T-helper 17 cell (primary cell): ENCODE measurements at regions not wholly inside any gene's neighbourhood (a gene's known extent, or its start where the extent isn't known, plus 50 kb on each side); places are given as distances from the start of the nearest gene placed in this dataset.
A peak's percentile ranks its signal among the peaks of the same experiment; 100 is the strongest.
"Not testable (repeated sequence)": the region's sequence is repeated elsewhere in the genome, so short reads cannot be mapped to it uniquely, and the experiment has no call there.

Experiments used
- ATAC-seq: fragments of 150-1000 bp; cut with Tn5 transposase; 2 replicates; pipeline ENCODE4 v1.10.0; 2021; ENCODE audit warnings: mild to moderate bottlenecking, moderate library complexity
- DNase-seq, 3 donors: peaks; one replicate each; pipeline versions ENCODE4 v3.0.0 to v3.0.0-alpha.2; 2020 to 2021
- H3K9me3 ChIP-seq: one replicate; pipeline ENCODE4 v1.7.0; 2013; ENCODE audit warnings: low read length, mild to moderate bottlenecking; ENCODE audit not compliant: control insufficient read depth, poor library complexity, severe bottlenecking
- H3K27ac Mint-ChIP-seq: one replicate; pipeline ENCODE4 v1.8.0; 2022; ENCODE audit warnings: mild to moderate bottlenecking, moderate library complexity, mixed read lengths
- H3K27me3 Mint-ChIP-seq: one replicate; pipeline ENCODE4 v1.8.0; 2022; ENCODE audit warnings: mixed read lengths
- H3K36me3 Mint-ChIP-seq: one replicate; pipeline ENCODE4 v1.8.0; 2022; ENCODE audit warnings: low read depth, mixed read lengths
- H3K4me1 Mint-ChIP-seq: one replicate; pipeline ENCODE4 v1.8.0; 2022; ENCODE audit warnings: mild to moderate bottlenecking, mixed read lengths
- H3K4me3 Mint-ChIP-seq: one replicate; pipeline ENCODE4 v1.8.0; 2022; ENCODE audit warnings: mild to moderate bottlenecking, moderate library complexity, mixed read lengths

DNA sequence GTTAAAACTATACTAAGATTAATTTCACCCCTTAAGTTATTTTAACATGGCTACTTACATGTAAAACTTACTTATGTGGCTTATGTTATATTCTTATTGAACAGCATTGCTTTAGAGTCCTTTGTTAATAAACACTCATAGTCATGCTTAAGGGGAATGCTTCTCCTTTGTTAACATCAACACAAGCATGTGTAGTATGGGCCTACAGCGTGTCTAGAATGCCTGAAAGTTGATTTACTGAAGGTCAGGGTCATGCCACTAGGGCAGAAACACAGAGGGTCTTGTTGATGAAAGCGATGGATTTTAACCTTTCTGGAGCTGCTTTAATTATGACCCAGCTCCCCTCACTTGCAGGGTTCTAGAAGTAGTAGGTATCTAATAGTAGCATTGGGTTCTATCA, 159.8 kb upstream of the DLX2 start:
- H3K27ac Mint-ChIP-seq = no peak overlapping the region

DNA sequence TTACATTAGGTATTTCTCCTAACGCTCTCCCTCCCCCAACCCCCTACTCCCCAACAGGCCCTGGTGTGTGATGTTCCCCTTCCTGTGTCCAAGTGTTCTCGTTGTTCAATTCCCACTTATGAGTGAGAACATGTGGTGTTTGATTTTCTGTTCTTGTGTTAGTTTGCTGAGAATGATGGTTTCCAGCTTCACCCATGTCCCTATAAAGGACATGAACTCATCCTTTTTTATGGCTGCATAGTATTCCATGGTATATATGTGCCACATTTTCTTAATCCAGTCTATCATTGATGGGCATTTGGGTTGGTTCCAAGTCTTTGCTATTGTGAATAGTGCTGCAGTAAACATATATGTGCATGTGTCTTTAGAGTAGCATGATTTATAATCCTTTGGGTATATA, 162.1 kb upstream of the DLX2 start:
- not testable (repeated sequence) for DNase-seq, H3K9me3 ChIP-seq, H3K4me1 Mint-ChIP-seq, H3K36me3 Mint-ChIP-seq, ATAC-seq, H3K27ac Mint-ChIP-seq, H3K4me3 Mint-ChIP-seq, H3K27me3 Mint-ChIP-seq

More for the DNA sequence above, 159.8 kb upstream of the DLX2 start:
- no peak for DNase-seq
- H3K36me3 Mint-ChIP-seq = peaks cover 2% of the 10 kb centered on the region
- no peak overlapping the region for H3K4me3 Mint-ChIP-seq
- no peaks in the 10 kb centered on the region for H3K9me3 ChIP-seq
- no peaks in the 10 kb centered on the region for H3K4me1 Mint-ChIP-seq
- ATAC-seq = no peak
- H3K27me3 Mint-ChIP-seq = no peaks in the 10 kb centered on the region

DNA sequence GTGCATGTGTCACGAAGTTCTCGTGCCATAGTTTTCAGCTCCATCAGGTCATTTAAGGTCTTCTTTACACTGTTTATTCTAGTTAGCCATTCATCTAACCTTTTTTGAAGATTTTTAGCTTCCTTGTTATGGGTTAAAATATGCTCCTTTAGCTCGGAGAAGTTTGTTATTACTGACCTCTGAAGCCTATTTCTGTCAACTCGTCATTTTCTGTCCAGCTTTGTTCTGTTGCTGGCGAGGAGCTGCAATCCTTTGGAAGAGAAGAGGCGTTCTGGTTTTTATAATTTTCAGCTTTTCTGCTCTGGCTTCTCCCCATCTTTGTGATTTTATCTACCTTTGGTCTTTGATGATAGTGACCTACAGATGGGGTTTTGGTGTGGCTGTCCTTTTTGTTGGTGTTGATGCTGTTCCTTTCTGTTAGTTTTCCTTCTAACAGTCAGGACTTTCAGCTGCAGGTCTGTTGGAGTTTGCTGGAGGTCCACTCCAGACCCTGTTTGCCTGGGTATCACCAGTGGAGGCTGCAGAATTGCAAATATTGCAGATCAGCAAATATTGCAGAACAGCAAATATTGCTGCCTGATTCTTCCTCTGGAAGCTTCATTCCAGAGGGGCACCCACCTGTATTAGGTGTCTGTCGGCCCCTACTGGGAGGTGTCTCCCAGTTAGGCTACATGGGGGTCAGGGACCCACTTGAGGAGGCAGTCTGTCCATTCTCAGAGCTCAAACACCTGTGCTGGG, 157.7 kb upstream of the ITGA6 start:
- not testable (repeated sequence) for H3K4me3 Mint-ChIP-seq, H3K27ac Mint-ChIP-seq, H3K36me3 Mint-ChIP-seq, DNase-seq, H3K27me3 Mint-ChIP-seq, ATAC-seq, H3K4me1 Mint-ChIP-seq, H3K9me3 ChIP-seq

DNA sequence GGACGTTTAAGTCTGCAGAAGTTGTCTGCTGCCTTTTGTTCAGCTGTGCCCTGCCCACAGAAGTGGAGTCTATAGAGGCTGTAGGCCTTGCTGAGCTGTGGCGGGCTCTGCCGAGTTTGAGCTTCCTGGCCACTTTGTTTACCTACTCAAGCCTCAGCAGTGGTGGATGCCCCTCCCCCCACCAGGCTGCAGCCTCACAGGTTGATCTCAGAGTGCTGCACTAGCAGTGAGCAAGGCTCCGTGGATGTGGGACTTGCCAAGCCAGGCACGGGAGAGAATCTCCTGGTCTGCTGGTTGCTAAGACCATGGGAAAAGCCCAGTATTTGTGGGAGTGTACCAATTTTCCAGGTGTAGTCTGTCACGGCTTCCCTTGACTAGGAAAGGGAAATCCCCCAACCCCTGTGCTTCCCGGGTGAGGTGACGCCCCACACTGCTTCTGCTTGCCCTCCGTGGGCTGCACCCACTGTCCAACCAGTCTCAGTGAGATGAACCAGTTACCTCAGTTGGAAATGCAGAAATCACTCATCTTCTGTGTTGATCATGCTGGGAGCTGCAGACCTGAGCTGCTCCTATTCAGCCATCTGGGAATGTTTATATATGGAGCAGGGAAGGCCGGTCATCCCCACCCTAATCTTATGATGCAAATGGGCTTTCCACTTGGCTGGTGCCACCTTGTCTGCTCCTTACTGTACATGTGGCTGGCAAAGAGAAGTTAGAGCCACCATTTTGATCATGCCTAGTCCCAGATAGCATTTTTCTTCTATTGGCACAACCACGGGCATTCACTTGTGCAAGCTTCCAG, 156.9 kb upstream of the ITGA6 start:
- H3K9me3 ChIP-seq = no peaks in the 10 kb centered on the region
- peaks cover 8% of the 10 kb centered on the region for H3K27me3 Mint-ChIP-seq
- ATAC-seq = no peak
- H3K36me3 Mint-ChIP-seq = no peaks in the 10 kb centered on the region
- no peak overlapping the region for H3K4me3 Mint-ChIP-seq
- H3K27ac Mint-ChIP-seq = no peak overlapping the region
- H3K4me1 Mint-ChIP-seq = peaks cover 7% of the 10 kb centered on the region
- no peak for DNase-seq

DNA sequence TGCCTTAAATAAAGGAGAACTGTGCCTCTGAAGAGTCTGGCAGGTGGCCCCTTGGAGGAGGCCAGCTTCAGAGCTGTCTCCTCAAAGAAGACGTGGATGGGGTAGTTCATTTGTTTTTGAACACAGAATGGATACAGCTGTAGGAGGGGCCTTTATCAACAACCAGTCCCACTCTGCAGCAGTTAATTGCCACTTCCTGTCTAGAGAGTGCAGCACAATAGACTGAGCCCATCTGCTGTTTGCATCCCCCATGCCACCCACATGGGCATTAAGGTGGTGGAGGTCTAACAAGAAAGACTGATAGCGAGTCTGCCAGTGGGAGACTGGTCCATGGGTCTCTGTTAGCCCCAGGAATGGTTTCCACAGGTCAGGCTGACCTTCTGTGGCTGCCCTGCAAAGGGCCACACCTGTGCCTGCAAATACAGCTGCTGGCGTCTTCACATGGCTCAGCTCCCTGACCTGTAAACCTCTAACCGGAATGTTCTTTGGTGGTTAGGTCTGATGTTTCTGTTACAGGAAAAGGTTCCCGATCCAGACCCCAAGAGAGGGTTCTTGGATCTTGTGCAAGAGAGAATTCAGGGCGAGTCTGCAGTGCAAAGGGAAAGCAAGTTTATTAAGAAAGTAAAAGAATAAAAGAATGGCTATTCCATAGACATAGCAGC, 153.3 kb upstream of the ITGA6 start:
- no peaks in the 10 kb centered on the region for H3K9me3 ChIP-seq
- Mint-ChIP-seq H3K27me3 (peaks cover 18% of the 10 kb centered on the region), H3K27ac (no peak overlapping the region), H3K4me3 (no peak overlapping the region), H3K4me1 (peaks cover 7% of the 10 kb centered on the region), H3K36me3 (peaks cover 4% of the 10 kb centered on the region)
- DNase-seq = no peak
- no peak for ATAC-seq

DNA sequence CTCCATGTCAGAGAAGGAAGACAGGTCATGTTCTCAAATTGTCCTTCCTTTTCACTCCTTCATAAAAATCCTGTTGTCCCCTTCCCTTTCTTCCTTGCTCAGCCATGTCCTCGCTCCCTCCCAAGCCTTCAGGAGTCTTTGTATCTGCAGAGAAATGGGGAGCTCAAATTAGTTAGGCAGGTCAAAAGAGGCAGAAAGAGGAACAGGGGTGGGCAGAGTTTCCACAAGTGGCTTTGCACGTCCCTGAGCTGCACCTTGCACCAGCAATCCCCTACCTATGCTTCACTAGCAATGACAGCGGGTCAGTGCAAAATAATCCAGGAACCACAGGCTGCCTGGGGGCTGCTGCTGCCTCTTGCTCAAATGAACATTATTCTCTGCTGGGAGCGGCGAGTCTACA, 152.1 kb upstream of the ITGA6 start:
- Mint-ChIP-seq H3K4me3 (no peak overlapping the region), H3K4me1 (peaks cover 7% of the 10 kb centered on the region), H3K36me3 (peaks cover 4% of the 10 kb centered on the region), H3K27me3 (peaks cover 25% of the 10 kb centered on the region), H3K27ac (no peak overlapping the region)
- H3K9me3 ChIP-seq = no peaks in the 10 kb centered on the region
- ATAC-seq (no peak), DNase-seq (no peak)

DNA sequence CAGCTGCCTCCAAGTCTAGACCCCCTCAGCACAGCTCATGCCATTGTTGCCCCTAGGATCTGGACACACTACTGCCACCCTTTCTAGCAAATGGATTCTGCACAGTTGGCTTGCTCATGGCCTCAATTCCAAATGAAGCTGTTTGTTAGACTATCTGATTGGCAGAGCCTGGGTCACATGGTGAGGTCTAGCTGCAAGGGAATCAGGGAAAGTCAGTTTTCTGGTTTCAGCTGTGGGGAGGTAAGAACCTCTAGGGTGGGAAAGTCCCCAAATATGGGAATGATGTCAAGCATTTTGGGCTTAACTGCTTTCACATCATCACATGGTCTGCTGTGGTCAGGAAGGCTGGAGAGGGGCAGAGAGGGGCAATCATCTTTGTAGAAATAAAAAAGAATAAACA, 150.4 kb upstream of the ITGA6 start:
- DNase-seq = no peak
- ATAC-seq = no peak
- H3K9me3 ChIP-seq = no peaks in the 10 kb centered on the region
- Mint-ChIP-seq H3K4me1 (no peaks in the 10 kb centered on the region), H3K36me3 (peaks cover 4% of the 10 kb centered on the region), H3K27me3 (peaks cover 36% of the 10 kb centered on the region), H3K27ac (no peak overlapping the region), H3K4me3 (no peak overlapping the region)

DNA sequence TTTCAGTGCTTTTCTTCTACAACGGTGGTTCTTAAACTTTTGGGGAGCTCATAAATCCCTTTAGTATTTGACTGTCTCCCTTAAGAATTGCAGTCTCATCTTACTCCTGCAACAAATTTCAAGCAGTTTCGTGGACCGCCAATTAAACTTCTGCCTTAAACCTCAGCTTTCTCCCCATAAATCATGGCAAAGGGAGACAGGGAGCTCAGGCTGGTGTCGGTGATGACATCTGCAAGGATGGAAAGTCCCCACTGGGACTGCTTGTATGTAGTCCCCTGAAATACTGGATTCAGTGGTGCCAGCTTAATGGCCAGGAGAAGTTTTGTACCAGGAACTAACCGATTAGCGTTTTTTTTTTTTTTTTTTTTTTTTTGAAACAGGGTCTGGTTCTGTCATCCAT, 148.7 kb upstream of the ITGA6 start:
- Mint-ChIP-seq H3K4me3 (no peak overlapping the region), H3K36me3 (peaks cover 4% of the 10 kb centered on the region), H3K27me3 (peaks cover 36% of the 10 kb centered on the region), H3K27ac (no peak overlapping the region), H3K4me1 (no peaks in the 10 kb centered on the region)
- ATAC-seq (no peak), DNase-seq (no peak)
- H3K9me3 ChIP-seq = no peaks in the 10 kb centered on the region

DNA sequence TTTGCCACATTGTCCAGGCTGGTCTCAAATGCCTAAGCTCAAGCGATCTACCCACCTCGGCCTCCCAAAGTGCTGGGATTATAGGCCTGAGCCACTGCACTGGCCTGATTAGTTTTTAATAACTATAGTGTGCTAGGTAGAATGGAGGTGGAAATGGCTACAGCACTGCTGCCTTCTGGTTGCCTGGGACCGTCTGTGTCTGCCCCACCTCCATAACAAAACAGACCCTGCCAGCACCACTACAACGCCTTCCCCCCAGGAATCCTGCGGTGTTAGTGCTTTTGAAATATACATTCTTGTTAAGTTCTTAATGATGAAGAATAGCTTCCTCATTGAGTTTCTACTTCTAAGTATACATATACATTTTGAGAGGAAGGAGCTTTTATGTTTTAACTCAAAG, 148.2 kb upstream of the ITGA6 start:
- H3K4me1 Mint-ChIP-seq = no peaks in the 10 kb centered on the region
- H3K27ac Mint-ChIP-seq = no peak overlapping the region
- ATAC-seq = no peak
- no peaks in the 10 kb centered on the region for H3K9me3 ChIP-seq
- peaks cover 4% of the 10 kb centered on the region for H3K36me3 Mint-ChIP-seq
- no peak for DNase-seq
- H3K4me3 Mint-ChIP-seq = no peak overlapping the region
- H3K27me3 Mint-ChIP-seq = peaks cover 33% of the 10 kb centered on the region

DNA sequence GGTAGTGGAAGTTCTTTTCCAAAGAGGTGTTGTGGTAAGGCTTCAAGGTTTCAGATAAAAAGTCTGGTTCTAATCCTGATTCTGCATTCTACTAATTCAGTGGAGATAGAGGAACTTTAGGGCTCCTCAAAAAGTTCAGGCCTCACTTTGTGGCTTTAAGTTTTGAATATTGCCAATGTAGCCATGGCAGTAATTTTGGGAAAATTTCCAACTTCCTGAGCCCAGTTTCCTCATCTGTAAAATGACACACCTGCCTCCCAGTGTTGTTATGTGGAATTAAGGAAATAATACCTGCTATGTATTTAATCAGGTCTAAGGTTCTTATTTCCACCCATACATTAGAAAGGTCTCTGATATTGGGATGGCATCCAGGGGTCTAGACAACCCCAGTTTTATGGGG, 147.6 kb upstream of the ITGA6 start:
- no peak overlapping the region for H3K27ac Mint-ChIP-seq

DNA sequence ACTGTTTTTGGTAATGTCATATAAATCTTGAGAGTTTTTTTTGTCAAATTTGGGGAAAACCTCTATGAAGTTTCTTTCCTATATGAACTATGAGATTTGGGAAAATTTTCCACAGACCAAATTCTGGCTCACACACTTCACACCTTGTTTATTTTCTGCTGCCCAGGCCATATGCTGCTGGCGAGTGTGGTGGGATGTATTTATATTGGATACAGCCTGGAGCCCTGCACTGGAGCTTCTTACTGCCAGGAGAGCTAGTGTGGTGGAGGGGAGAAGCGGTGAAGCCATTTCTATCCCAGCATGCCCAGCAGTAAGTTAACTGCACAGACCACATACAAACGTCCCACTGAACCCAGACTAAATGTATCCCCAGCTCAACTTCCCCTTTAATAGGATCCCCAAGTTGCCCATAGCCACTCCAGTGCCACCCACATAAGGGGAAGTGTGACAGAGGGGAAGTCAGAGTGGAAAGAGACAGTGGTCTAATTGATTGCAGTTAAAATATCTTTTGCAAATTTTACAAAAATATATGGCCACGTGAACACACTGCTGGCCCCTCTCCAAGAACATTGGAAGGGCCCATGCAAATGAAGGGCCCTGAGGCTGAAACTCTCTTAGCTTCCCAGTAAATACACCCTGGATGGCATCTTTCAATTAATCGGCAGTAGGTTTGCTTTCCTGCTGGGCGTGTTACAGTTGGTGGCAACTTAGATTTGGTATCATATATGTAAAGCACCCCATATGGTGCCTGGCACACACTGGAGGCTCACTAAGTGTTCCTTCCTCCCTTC, 146.6 kb upstream of the ITGA6 start:
- Mint-ChIP-seq H3K4me3 (no peak overlapping the region), H3K4me1 (peaks cover 7% of the 10 kb centered on the region), H3K36me3 (peaks cover 5% of the 10 kb centered on the region), H3K27me3 (peaks cover 27% of the 10 kb centered on the region), H3K27ac (no peak overlapping the region)
- peak; percentile 45 for ATAC-seq
- DNase-seq = no peak
- no peaks in the 10 kb centered on the region for H3K9me3 ChIP-seq

More for the DNA sequence above, 147.6 kb upstream of the ITGA6 start:
- no peak for ATAC-seq
- peaks cover 4% of the 10 kb centered on the region for H3K36me3 Mint-ChIP-seq
- no peaks in the 10 kb centered on the region for H3K4me1 Mint-ChIP-seq
- no peaks in the 10 kb centered on the region for H3K9me3 ChIP-seq
- H3K27me3 Mint-ChIP-seq = peaks cover 32% of the 10 kb centered on the region
- no peak overlapping the region for H3K4me3 Mint-ChIP-seq
- DNase-seq = no peak

DNA sequence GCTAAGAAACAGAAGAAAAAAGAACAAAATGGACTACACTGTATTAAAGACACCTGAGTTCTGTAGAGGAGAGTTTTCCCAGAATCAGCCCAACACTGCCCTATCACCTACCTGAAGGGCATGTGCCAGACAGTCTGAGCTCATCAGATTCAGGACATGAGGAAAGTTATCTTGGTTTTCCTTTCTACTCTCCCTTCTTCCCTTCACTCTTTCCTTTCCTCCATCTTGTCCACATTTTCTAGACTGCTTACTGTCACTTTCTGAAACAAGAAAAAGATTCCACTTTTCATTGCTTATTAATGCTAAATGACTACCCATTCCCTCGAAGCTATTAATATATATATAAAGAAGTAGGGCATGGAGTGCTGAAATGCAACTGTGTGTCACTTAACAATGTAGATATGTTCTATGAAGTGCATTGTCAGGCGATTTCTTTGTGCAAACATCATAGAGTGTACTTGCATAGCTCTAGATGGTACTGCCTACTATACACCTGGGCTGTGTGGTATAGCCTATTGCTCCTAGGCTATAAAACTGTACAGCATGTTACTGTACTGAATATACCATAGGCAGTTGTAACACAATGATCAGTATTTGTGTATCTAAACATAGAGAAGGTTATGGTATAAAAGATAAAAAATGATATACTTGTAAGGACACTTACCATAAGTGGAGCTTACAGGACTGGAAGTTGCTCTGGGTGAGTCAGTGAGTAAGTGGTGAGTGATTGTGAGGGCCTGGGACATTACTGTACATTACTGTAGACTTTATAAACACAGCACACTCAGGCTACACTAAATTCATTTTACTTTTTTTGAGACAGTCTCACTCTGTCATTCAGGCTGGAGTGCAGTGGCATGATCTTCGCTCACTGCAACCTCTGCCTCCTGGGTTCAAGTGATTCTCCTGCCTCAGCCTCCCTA, 145.5 kb upstream of the ITGA6 start:
- peaks cover 19% of the 10 kb centered on the region for H3K27me3 Mint-ChIP-seq
- no peak overlapping the region for H3K4me3 Mint-ChIP-seq
- DNase-seq (no peak), ATAC-seq (no peak)
- H3K9me3 ChIP-seq = no peaks in the 10 kb centered on the region
- H3K36me3 Mint-ChIP-seq = peaks cover 5% of the 10 kb centered on the region
- peaks cover 14% of the 10 kb centered on the region for H3K4me1 Mint-ChIP-seq
- no peak overlapping the region for H3K27ac Mint-ChIP-seq
